ENCODE measurements at regions not wholly inside any gene's neighbourhood (a gene's known extent, or its start where the extent isn't known, plus 50 kb on each side); places are given as distances from the start of the nearest gene placed in this dataset.

- intact Hi-C loops (cut with DNase I), result no loop called here
- Histone ChIP-seq H3K4me1 (replicated peaks) (no peaks in the 10 kb centered on the region), H3K9me3 (no peaks in the 10 kb centered on the region), H3K36me3 (no peaks in the 10 kb centered on the region), H3K27me3 (replicated peaks; ENCODE audit: insufficient read depth) (no peaks in the 10 kb centered on the region), H3K27ac (no peak overlapping the region), H3K4me3 (no peak overlapping the region)
- DNase-seq (ENCODE audit: low spot score), result no peak
- WGBS, result 91% methylated on average over 2 of the region's 2 CpGs
- TF ChIP-seq POLR2AphosphoS5 (IDR thresholded peaks at IDR 0.05) (no peak), POLR2A (IDR thresholded peaks at IDR 0.05) (no peak)
Observed at GRCh38 chr12:17949558-17950141, 140.3 kb downstream of the RERGL start.

- Histone ChIP-seq H3K4me1 (replicated peaks) (no peaks in the 10 kb centered on the region), H3K27ac (no peak overlapping the region), H3K36me3 (no peaks in the 10 kb centered on the region), H3K9me3 (no peaks in the 10 kb centered on the region), H3K4me3 (no peak overlapping the region), H3K27me3 (replicated peaks; ENCODE audit: insufficient read depth) (no peaks in the 10 kb centered on the region)
- TF ChIP-seq CTCF (IDR thresholded peaks at IDR 0.05), result no peak
- TF ChIP-seq POLR2A (IDR thresholded peaks at IDR 0.05), result no peak
- TF ChIP-seq POLR2AphosphoS5 (IDR thresholded peaks at IDR 0.05), result no peak
- intact Hi-C loops (cut with DNase I), result no loop called here
- WGBS, result 46% methylated on average over 4 of the region's 4 CpGs
- no peak for DNase-seq (ENCODE audit: low spot score)
Observed at GRCh38 chr12:17928708-17929366, 161.2 kb downstream of the RERGL start.

GRCh38 chr12:17918013-17918412, 172.0 kb downstream of the RERGL start:
- intact Hi-C loops (cut with DNase I), result no loop called here
- Histone ChIP-seq H3K27me3 (replicated peaks; ENCODE audit: insufficient read depth) (no peaks in the 10 kb centered on the region), H3K4me3 (no peak overlapping the region), H3K9me3 (no peaks in the 10 kb centered on the region), H3K27ac (no peak overlapping the region), H3K4me1 (replicated peaks) (no peaks in the 10 kb centered on the region), H3K36me3 (no peaks in the 10 kb centered on the region)
- no peak for DNase-seq (ENCODE audit: low spot score)
- TF ChIP-seq POLR2AphosphoS5 (IDR thresholded peaks at IDR 0.05), result no peak
- TF ChIP-seq POLR2A (IDR thresholded peaks at IDR 0.05), result no peak
- no peak for TF ChIP-seq CTCF (IDR thresholded peaks at IDR 0.05)
- WGBS, result 82% methylated on average over 1 of the region's 1 CpG

GRCh38 chr12:17884581-17884980, 205.4 kb downstream of the RERGL start:
- no peaks in the 10 kb centered on the region for H3K4me1 ChIP-seq (replicated peaks)
- no peaks in the 10 kb centered on the region for H3K36me3 ChIP-seq
- H3K4me3 ChIP-seq, result no peak overlapping the region
- intact Hi-C loops (cut with DNase I), result no loop called here
- H3K9me3 ChIP-seq, result no peaks in the 10 kb centered on the region
- no peak for DNase-seq (ENCODE audit: low spot score)
- H3K27me3 ChIP-seq (replicated peaks; ENCODE audit: insufficient read depth), result no peaks in the 10 kb centered on the region
- TF ChIP-seq POLR2A (IDR thresholded peaks at IDR 0.05) (no peak), CTCF (IDR thresholded peaks at IDR 0.05) (no peak), POLR2AphosphoS5 (IDR thresholded peaks at IDR 0.05) (no peak)
- no peak overlapping the region for H3K27ac ChIP-seq
- 98% methylated on average over 1 of the region's 1 CpG for WGBS

GRCh38 chr12:17878714-17879113, 211.3 kb downstream of the RERGL start:
- TF ChIP-seq POLR2AphosphoS5 (IDR thresholded peaks at IDR 0.05), result no peak
- TF ChIP-seq POLR2A (IDR thresholded peaks at IDR 0.05), result no peak
- no peak for TF ChIP-seq CTCF (IDR thresholded peaks at IDR 0.05)
- Histone ChIP-seq H3K27me3 (replicated peaks; ENCODE audit: insufficient read depth) (no peaks in the 10 kb centered on the region), H3K4me1 (replicated peaks) (no peaks in the 10 kb centered on the region), H3K9me3 (no peaks in the 10 kb centered on the region), H3K4me3 (no peak overlapping the region), H3K36me3 (no peaks in the 10 kb centered on the region), H3K27ac (no peak overlapping the region)
- DNase-seq (ENCODE audit: low spot score), result no peak
- 80% methylated on average over 1 of the region's 1 CpG for WGBS
- intact Hi-C loops (cut with DNase I), result no loop called here
